ENCODE measurements at regions not wholly inside any gene's neighbourhood (a gene's known extent, or its start where the extent isn't known, plus 50 kb on each side); places are given as distances from the start of the nearest gene placed in this dataset.

GRCh38 chr10:130902929-130903328 lies 408.6 kb downstream of the TCERG1L start:
- no peak overlapping the region for H3K4me2 ChIP-seq (ENCODE audit: low read length)
- H3K27ac ChIP-seq (ENCODE audit: low read depth, low read length, poor library complexity, severe bottlenecking) = no peak overlapping the region
- BruUV-seq (replicated peaks) = no TSS peak
- H3K4me3 ChIP-seq (ENCODE audit: low read depth, low read length, poor library complexity, severe bottlenecking) = no peak overlapping the region
- TF ChIP-seq, protein P1, sequence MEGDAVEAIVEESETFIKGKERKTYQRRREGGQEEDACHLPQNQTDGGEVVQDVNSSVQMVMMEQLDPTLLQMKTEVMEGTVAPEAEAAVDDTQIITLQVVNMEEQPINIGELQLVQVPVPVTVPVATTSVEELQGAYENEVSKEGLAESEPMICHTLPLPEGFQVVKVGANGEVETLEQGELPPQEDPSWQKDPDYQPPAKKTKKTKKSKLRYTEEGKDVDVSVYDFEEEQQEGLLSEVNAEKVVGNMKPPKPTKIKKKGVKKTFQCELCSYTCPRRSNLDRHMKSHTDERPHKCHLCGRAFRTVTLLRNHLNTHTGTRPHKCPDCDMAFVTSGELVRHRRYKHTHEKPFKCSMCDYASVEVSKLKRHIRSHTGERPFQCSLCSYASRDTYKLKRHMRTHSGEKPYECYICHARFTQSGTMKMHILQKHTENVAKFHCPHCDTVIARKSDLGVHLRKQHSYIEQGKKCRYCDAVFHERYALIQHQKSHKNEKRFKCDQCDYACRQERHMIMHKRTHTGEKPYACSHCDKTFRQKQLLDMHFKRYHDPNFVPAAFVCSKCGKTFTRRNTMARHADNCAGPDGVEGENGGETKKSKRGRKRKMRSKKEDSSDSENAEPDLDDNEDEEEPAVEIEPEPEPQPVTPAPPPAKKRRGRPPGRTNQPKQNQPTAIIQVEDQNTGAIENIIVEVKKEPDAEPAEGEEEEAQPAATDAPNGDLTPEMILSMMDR (conservative IDR thresholded peaks at IDR 0.05; ENCODE audit: low read length) = no peak
- no peak for TF ChIP-seq EZH2phosphoT487 (IDR thresholded peaks at IDR 0.05; ENCODE audit: borderline replicate concordance, low read depth, low read length)
- CTCF ChIA-PET (ENCODE audit: unreplicated experiment) = no interaction called here
- no peak overlapping the region for H2AFZ ChIP-seq (ENCODE audit: low read length)
- no peaks in the 10 kb centered on the region for H3K9me2 ChIP-seq (ENCODE audit: insufficient read depth, low read length)
- no peaks in the 10 kb centered on the region for H3K79me2 ChIP-seq (ENCODE audit: insufficient read depth, low read depth, low read length)
- H4K20me1 ChIP-seq (ENCODE audit: insufficient read depth, low read length) = no peaks in the 10 kb centered on the region
- no peaks in the 10 kb centered on the region for H3K36me3 ChIP-seq (ENCODE audit: insufficient read depth, low read length)
- no peak for DNase-seq (ENCODE audit: low spot score)
- intact Hi-C loops (cut with micrococcal nuclease; ENCODE audit: unreplicated experiment) = no loop called here
- H3K4me1 ChIP-seq (ENCODE audit: insufficient read depth, low read length, poor library complexity, severe bottlenecking) = no peaks in the 10 kb centered on the region
- no peaks in the 10 kb centered on the region for H3K9me3 ChIP-seq (ENCODE audit: low read length)
- POLR2A ChIA-PET = no interaction called here

DNA sequence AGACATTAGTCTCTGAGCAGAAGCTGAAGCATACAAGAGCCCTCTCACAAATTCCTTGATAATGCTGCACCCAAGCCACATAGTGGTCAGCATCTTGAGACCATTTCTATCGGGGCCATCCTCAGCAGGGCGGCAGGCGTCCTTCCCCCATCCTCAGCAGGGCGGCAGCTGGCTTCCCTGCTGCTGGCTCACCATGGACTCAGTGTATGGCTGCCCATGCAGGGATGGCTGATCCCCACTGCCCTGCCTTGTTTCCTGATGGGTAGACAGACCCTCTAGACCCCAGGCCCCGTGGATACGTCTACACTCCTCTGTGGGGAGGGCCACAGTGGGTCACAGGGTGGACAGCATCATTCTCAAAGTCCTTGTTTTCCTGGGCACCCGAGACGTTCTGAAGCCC lies 406.8 kb downstream of the TCERG1L start:
- TF ChIP-seq, protein P1 (conservative IDR thresholded peaks at IDR 0.05; ENCODE audit: low read length) = no peak
- Histone ChIP-seq H3K9me2 (ENCODE audit: insufficient read depth, low read length) (no peaks in the 10 kb centered on the region), H3K36me3 (ENCODE audit: insufficient read depth, low read length) (no peaks in the 10 kb centered on the region), H3K9me3 (ENCODE audit: low read length) (no peaks in the 10 kb centered on the region), H3K4me3 (ENCODE audit: low read depth, low read length, poor library complexity, severe bottlenecking) (no peak overlapping the region), H3K27ac (ENCODE audit: low read depth, low read length, poor library complexity, severe bottlenecking) (no peak overlapping the region), H2AFZ (ENCODE audit: low read length) (no peak overlapping the region), H3K4me2 (ENCODE audit: low read length) (no peak overlapping the region), H3K4me1 (ENCODE audit: insufficient read depth, low read length, poor library complexity, severe bottlenecking) (no peaks in the 10 kb centered on the region), H3K79me2 (ENCODE audit: insufficient read depth, low read depth, low read length) (no peaks in the 10 kb centered on the region), H4K20me1 (ENCODE audit: insufficient read depth, low read length) (no peaks in the 10 kb centered on the region)
- CTCF ChIA-PET (ENCODE audit: unreplicated experiment) = no interaction called here
- intact Hi-C loops (cut with micrococcal nuclease; ENCODE audit: unreplicated experiment) = no loop called here
- POLR2A ChIA-PET = no interaction called here
- DNase-seq (ENCODE audit: low spot score) = no peak
- BruUV-seq (replicated peaks) = no TSS peak

- intact Hi-C loops (cut with micrococcal nuclease; ENCODE audit: unreplicated experiment) = no loop called here
- Histone ChIP-seq H3K79me2 (ENCODE audit: insufficient read depth, low read depth, low read length) (no peaks in the 10 kb centered on the region), H2AFZ (ENCODE audit: low read length) (no peak overlapping the region), H3K36me3 (ENCODE audit: insufficient read depth, low read length) (no peaks in the 10 kb centered on the region), H3K4me3 (ENCODE audit: low read depth, low read length, poor library complexity, severe bottlenecking) (no peak overlapping the region), H3K9me3 (ENCODE audit: low read length) (no peaks in the 10 kb centered on the region), H3K27ac (ENCODE audit: low read depth, low read length, poor library complexity, severe bottlenecking) (no peak overlapping the region), H4K20me1 (ENCODE audit: insufficient read depth, low read length) (no peaks in the 10 kb centered on the region), H3K9me2 (ENCODE audit: insufficient read depth, low read length) (no peaks in the 10 kb centered on the region), H3K4me2 (ENCODE audit: low read length) (no peak overlapping the region), H3K4me1 (ENCODE audit: insufficient read depth, low read length, poor library complexity, severe bottlenecking) (no peaks in the 10 kb centered on the region)
- TF ChIP-seq, protein P1 (conservative IDR thresholded peaks at IDR 0.05; ENCODE audit: low read length) = no peak
- TF ChIP-seq EZH2phosphoT487 (IDR thresholded peaks at IDR 0.05; ENCODE audit: borderline replicate concordance, low read depth, low read length) = no peak
- POLR2A ChIA-PET = interaction anchor here (0.5 to 0.7 kb wide), 2 partner anchors 11 to 53 kb away, joined by 3 read pairs; no protein-coding TSS in a partner anchor
- BruUV-seq (replicated peaks) = no TSS peak
- no peak for DNase-seq (ENCODE audit: low spot score)
- CTCF ChIA-PET (ENCODE audit: unreplicated experiment) = no interaction called here
Measured at GRCh38 chr10:130905386-130905785, 406.1 kb downstream of the TCERG1L start.
